GM21360 (cell line): ENCODE measurements at regions not wholly inside any gene's neighbourhood (a gene's known extent, or its start where the extent isn't known, plus 50 kb on each side); places are given as distances from the start of the nearest gene placed in this dataset.
"Not testable (repeated sequence)": the region's sequence is repeated elsewhere in the genome, so short reads cannot be mapped to it uniquely, and the experiment has no call there.

Experiments
- ATAC-seq: cut with Tn5 transposase; IDR thresholded peaks from one replicate; pipeline ENCODE4 v1.9.1; 2021; ENCODE audit warnings: mild to moderate bottlenecking, moderate library complexity; ENCODE audit not compliant: unreplicated experiment

DNA sequence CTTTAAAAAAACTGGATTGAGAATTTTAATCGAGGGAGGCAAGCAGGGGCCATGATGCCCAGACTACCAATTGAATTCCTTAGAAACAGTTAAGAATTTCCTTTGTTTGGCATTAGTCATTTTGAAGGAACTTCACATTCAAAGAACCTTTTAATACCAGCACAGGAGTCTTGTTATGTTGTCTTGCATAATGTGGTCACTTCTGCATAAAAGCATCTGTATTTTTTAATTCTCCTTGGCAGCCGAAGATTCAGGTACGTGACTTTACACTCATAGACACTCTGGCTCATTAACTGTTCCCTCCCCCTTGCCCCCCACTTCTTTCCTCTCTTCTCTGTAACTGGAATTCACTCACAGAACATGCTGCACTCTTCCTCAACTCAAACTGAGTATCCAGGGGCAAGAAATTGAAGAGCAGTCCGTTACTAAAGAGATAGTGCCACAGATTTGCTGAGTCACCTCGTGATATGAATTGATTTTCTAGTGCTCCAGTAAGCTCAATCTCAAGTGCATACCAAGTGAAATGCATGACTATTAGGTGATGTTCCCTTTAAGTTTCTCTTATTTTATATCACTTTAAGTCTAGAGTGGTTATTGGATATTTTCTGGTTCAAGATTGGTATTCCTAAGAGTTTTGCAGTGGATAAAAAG is 572.2 kb upstream of the SOX9 start:
- ATAC-seq = no peak

DNA sequence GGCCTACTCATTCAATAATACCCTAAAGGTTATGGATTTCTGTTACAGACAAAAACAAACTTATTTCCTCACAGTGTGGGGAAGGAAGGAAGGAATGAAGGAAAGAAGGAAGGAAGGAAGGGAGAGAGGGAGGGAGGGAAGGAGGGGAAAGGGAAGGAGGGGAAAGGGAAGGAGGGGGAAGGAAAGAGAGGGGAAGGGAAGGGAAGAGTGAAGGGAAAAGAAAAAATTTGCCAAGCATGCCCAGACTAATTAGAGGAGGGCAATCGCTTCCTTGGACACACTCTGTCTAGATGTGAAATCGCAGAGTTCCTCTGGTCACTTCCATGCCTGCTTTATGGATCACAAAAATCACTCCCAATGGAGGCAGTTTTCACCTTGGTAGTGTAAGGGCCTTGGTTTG is 570.1 kb upstream of the SOX9 start:
- no peak for ATAC-seq

GRCh38 chr17:71553381-71553780 is 567.4 kb upstream of the SOX9 start:
- ATAC-seq = no peak

GRCh38 chr17:71558901-71559300 is 561.9 kb upstream of the SOX9 start:
- no peak for ATAC-seq

- ATAC-seq = no peak
These were observed 548.5 kb upstream of the SOX9 start for GRCh38 chr17:71572343-71572742.

GRCh38 chr17:71578446-71578845 is 542.4 kb upstream of the SOX9 start:
- ATAC-seq = no peak

DNA sequence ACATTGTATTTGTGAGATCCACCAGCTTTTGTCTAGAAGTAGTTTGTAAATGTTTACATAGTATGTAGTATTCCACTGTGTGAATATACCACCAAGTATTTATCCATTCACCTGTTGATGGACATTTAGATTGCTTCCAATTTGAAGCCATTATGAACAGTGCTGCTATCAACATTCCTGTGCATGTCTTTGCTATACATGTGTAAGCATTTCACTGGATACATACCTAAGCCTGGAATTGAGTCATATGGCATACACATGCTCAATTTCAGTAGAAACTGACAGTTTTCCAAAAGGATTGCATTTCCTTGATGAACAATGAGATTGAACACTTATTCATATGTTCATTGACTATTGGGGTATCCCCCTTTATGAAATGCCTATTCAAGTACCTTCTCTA is 540.6 kb upstream of the SOX9 start:
- no peak for ATAC-seq

DNA sequence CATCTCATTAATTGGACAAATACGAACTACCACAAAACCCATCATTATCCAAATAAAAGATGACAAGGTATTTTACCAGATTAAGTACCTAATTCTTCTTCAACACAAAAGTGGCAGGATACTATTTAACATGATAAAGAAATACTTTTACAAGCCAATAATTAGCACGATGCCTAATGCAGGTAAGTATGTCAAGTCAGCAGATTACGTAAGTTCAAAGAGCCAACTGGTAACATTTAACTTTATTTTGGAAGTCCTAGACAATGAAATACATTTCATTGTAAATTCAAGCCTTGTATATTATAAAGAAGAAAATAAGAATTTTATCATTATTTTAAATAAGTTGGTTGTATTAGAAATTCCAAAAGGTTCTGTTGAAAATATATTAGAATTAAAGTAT is 535.3 kb upstream of the SOX9 start:
- ATAC-seq = no peak

DNA sequence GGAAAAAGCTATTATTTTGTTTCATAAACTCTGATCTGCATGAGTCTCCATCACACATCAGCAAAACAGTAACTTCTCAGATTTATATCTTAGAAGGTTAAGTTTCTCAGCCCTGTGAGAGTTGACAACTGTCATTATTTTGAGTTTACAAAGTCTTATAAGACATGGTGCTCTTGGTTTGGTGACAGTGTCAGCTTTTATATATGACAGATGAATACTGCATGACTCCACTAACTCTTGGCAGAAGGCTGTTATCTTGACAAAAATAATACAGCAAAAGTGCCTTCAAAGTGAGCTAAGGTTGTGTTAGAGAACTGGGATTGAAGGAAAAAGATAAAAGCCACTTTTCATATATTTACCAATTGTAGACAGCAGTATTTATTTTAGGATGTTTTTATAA is 528.4 kb upstream of the SOX9 start:
- no peak for ATAC-seq

DNA sequence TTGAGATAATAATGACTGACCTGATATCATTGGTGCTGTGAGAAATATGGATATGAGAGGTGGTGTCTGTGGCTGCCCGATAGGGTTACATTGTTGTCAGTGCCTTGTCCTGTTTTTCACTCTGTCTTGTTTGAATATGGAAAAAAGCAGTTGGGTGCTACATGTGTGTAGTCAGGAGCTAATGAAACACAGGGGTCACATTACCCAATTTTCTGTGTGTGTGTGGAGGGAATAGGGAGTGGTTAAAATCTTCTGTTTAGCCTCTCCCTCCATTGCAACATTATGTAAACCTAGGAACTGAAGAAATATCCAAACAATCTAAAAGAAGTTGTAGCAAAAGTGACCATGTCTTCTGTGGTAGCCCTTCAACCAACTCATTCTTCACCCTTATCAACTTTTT is 527.7 kb upstream of the SOX9 start:
- no peak for ATAC-seq

GRCh38 chr17:71599583-71599982 is 521.2 kb upstream of the SOX9 start:
- ATAC-seq = not testable (repeated sequence)

GRCh38 chr17:71600137-71600789 is 520.6 kb upstream of the SOX9 start:
- no peak for ATAC-seq

GRCh38 chr17:71601894-71602504 is 518.8 kb upstream of the SOX9 start:
- no peak for ATAC-seq

DNA sequence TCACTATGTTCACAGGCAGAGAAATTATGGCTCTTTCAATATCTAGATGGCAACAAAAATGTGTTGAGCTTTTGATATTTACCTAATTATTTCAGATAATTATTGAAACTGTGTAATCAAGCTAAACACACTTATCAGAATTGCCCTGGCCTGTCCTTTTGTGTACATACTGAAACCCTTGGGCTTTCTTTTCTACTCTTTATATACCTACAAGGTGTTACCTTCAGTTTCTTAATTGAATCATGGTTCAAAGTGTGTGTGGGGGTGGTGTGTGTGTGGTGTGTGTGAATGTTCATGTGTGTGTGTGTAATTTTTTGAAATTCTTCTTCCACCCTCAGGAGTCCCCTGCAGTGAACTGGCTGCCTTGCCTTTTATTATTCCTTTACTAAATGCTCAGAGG is 506.8 kb upstream of the SOX9 start:
- no peak for ATAC-seq

- ATAC-seq = no peak
These were observed 505.0 kb upstream of the SOX9 start for GRCh38 chr17:71615820-71616219.

DNA sequence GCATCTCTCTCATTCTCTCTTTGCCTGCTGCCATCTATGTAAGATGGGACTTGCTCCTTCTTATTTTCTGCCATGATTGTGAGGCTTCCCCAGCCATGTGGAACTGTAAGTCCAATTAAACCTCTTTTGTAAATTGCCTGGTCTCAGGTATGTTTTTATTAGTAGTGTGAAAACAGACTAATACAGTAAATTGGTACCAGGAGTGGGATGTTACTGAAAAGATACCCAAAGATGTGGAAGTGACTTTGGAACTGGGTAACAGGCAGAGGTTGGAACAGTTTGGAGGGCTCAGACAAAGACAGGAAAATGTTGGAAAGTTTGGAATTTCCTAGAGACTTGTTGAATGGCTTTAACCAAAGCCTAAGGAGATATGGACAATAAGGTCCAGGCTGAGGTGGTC is 503.1 kb upstream of the SOX9 start:
- not testable (repeated sequence) for ATAC-seq

- no peak for ATAC-seq
These were observed 495.5 kb upstream of the SOX9 start for GRCh38 chr17:71625330-71625729.

GRCh38 chr17:71628306-71628705 is 492.5 kb upstream of the SOX9 start:
- no peak for ATAC-seq

DNA sequence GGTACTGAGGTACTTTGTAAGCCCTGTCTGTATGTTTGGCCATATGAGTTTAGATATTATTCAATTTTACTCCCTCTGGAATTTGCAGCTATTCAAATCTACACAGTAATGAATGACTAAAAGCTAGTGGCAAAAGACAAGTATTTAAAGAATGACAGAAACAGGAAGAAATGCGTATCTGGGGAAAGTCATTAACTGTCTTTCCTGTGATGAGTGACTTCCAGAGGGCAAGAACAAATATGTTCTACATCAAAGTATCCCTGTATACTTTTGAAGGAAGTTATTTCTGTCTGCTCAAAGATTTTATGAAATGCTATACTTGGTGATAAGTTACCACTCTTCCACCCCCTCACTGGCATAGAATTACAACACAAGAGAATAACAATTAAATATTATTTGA is 489.3 kb upstream of the SOX9 start:
- ATAC-seq = no peak

DNA sequence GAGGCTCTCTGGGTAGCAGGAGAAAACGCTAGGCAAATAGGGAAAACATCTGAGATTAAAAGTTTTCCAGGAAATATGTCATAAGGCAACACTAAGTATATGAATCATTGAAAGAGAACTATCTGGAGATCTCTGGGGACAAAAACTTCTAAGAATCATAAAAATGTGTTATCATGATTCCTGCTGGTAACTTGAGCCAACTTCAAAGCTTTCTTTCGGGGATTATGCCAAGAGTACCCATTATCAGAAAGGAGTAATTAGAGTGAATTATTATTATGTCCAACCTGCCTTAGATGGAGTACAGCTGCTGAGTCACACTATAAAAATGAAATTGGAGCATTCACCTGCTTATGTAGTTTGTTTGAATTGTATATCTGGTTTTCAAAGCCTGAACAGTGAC is 488.5 kb upstream of the SOX9 start:
- ATAC-seq = no peak

DNA sequence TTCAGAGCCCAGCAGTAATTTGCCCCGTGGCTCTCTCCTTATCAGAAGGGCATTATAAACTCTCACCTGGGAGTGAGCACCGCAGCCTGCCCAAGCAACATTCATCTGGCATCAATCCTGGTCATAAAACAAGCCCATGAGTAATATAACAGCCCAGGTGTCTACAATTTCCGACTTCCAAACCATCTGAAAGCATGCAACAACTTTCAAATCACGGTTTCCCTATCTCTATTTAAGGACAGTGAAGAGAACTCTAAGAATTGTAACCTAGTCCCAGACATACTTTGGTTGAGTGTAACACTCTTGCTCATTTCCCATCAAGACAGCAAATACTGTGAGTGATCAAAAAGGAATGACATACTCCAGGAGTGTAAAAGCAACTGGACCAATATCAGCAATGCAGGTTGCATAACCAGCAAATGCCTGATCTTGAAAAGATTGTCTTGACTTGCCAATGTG is 487.4 kb upstream of the SOX9 start:
- ATAC-seq = no peak

DNA sequence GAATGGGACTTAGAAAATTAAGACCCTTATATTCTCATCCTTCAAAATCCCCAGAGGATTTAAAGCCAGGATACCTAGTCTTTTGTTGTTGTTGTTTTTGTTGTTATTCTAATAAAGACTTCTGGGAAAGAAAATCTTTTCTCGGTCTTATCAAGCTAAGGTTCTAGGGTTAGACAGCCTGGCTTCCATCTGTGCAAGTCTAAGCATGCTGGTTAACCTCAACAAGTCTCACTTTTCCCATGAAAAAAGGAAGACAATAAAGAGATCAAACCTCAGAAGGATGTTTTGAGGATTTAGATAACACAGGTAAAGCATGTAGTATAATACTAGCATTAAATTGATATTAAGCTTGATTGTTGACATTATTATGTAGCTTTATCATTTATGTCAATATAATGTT is 486.4 kb upstream of the SOX9 start:
- no peak for ATAC-seq
